Globus pallidus (tissue), 1 donor: ENCODE measurements at regions not wholly inside any gene's neighbourhood (a gene's known extent, or its start where the extent isn't known, plus 50 kb on each side); places are given as distances from the start of the nearest gene placed in this dataset.

Experiments
- DNase-seq: peaks from one replicate; pipeline ENCODE4 v3.0.0-alpha.2; 2015; ENCODE audit warnings: low spot score

GRCh38 chr6:71124340-71124739 lies 164.3 kb upstream of the OGFRL1 start:
- no peak for DNase-seq

GRCh38 chr6:71125216-71125615 lies 163.4 kb upstream of the OGFRL1 start:
- DNase-seq: no peak

- no peak for DNase-seq
Measured at GRCh38 chr6:71126506-71126905, 162.1 kb upstream of the OGFRL1 start.

GRCh38 chr6:71127374-71127773 lies 161.2 kb upstream of the OGFRL1 start:
- no peak for DNase-seq

- no peak for DNase-seq
Measured at GRCh38 chr6:71130277-71130676, 158.3 kb upstream of the OGFRL1 start.

- no peak for DNase-seq
Measured at GRCh38 chr6:71134929-71135642, 153.5 kb upstream of the OGFRL1 start.

GRCh38 chr6:71137973-71138372 lies 150.6 kb upstream of the OGFRL1 start:
- no peak for DNase-seq

GRCh38 chr6:71138376-71138775 lies 150.2 kb upstream of the OGFRL1 start:
- DNase-seq: no peak

- DNase-seq: no peak
Measured at GRCh38 chr6:71139249-71139648, 149.4 kb upstream of the OGFRL1 start.

- DNase-seq: no peak
Measured at GRCh38 chr6:71153755-71154325, 134.8 kb upstream of the OGFRL1 start.

- no peak for DNase-seq
Measured at GRCh38 chr6:71157345-71157744, 131.3 kb upstream of the OGFRL1 start.

- no peak for DNase-seq
Measured at GRCh38 chr6:71164890-71165289, 123.7 kb upstream of the OGFRL1 start.

- DNase-seq: no peak
Measured at GRCh38 chr6:71168233-71168765, 120.3 kb upstream of the OGFRL1 start.

- no peak for DNase-seq
Measured at GRCh38 chr6:71171497-71172070, 117.0 kb upstream of the OGFRL1 start.

- DNase-seq: no peak
Measured at GRCh38 chr6:71179249-71179885, 109.2 kb upstream of the OGFRL1 start.

- no peak for DNase-seq
Measured at GRCh38 chr6:71181565-71181964, 107.0 kb upstream of the OGFRL1 start.

GRCh38 chr6:71187141-71187540 lies 101.5 kb upstream of the OGFRL1 start:
- peak; percentile 31 for DNase-seq

GRCh38 chr6:71190809-71191208 lies 97.8 kb upstream of the OGFRL1 start:
- DNase-seq: no peak

GRCh38 chr6:71194724-71195123 lies 93.9 kb upstream of the OGFRL1 start:
- DNase-seq: no peak

- no peak for DNase-seq
Measured at GRCh38 chr6:71197267-71197666, 91.3 kb upstream of the OGFRL1 start.

GRCh38 chr6:71197780-71198179 lies 90.8 kb upstream of the OGFRL1 start:
- no peak for DNase-seq

- DNase-seq: no peak
Measured at GRCh38 chr6:71198908-71199307, 89.7 kb upstream of the OGFRL1 start.

- DNase-seq: no peak
Measured at GRCh38 chr6:71199736-71200135, 88.9 kb upstream of the OGFRL1 start.
